ENCODE measurements at regions not wholly inside any gene's neighbourhood (a gene's known extent, or its start where the extent isn't known, plus 50 kb on each side); places are given as distances from the start of the nearest gene placed in this dataset.

- Histone ChIP-seq H4K20me1 (replicated peaks; ENCODE audit: insufficient read depth) (no peaks in the 10 kb centered on the region), H2AFZ (no peak overlapping the region), H3K4me3 (no peak overlapping the region), H3K4me2 (no peak overlapping the region), H3K27ac (ENCODE audit: low read depth) (no peak overlapping the region), H3F3A (replicated peaks; ENCODE audit: low read depth) (no peaks in the 10 kb centered on the region), H3K79me2 (replicated peaks; ENCODE audit: insufficient read depth) (no peaks in the 10 kb centered on the region), H3K27me3 (ENCODE audit: insufficient read depth) (no peaks in the 10 kb centered on the region), H3K36me3 (ENCODE audit: insufficient read depth) (no peaks in the 10 kb centered on the region), H3K9me2 (ENCODE audit: insufficient read depth) (no peaks in the 10 kb centered on the region), H3K4me1 (ENCODE audit: insufficient read depth) (no peaks in the 10 kb centered on the region)
- Mint-ChIP-seq H3K4me1 (no peaks in the 10 kb centered on the region), H3K4me3 (no peak overlapping the region), H3K9me3 (no peaks in the 10 kb centered on the region), H3K27me3 (ENCODE audit: insufficient read depth, low read depth, poor library complexity) (no peaks in the 10 kb centered on the region), H3K27ac (no peak overlapping the region), H3K36me3 (ENCODE audit: low read depth) (no peaks in the 10 kb centered on the region)
- ATAC-seq (no peak), DNase-seq (ENCODE audit: low spot score) (no peak)
- no peak for TF ChIP-seq ZNF114 (CRISPR knock-in tag; IDR thresholded peaks at IDR 0.05)
- TF ChIP-seq, protein P1, sequence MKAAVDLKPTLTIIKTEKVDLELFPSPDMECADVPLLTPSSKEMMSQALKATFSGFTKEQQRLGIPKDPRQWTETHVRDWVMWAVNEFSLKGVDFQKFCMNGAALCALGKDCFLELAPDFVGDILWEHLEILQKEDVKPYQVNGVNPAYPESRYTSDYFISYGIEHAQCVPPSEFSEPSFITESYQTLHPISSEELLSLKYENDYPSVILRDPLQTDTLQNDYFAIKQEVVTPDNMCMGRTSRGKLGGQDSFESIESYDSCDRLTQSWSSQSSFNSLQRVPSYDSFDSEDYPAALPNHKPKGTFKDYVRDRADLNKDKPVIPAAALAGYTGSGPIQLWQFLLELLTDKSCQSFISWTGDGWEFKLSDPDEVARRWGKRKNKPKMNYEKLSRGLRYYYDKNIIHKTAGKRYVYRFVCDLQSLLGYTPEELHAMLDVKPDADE (IDR thresholded peaks at IDR 0.05), result no peak
Measured at GRCh38 chr4:60116592-60116991, 1083.5 kb upstream of the ADGRL3 start.

DNA sequence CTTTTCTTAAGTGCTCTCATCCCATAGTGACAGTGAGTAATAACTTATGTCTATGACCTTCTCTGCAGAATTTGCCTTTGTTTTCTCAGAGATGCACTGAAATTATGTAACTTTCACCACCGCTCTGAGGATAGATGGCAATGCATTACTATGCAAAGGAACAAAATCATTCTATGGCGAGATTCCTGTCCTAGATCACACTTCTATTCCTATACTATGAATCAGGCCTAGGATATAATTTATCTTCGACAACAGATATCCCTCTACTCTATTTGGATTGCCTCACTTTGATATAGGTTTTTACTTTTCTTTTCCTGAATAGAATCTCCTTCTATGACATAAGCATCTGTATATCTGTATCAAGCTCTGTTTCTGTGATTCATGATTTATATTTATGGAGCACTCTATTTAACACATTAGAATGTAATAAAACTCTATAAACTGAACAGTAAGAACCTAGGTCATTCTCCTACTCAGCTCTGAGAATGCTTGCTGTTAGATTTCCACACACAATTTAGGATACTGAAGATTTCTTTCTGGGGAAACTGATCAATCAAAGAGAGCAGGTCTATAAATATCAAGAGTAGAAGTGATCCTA, 1082.3 kb upstream of the ADGRL3 start:
- Histone ChIP-seq H3K27me3 (ENCODE audit: insufficient read depth) (no peaks in the 10 kb centered on the region), H3K36me3 (ENCODE audit: insufficient read depth) (no peaks in the 10 kb centered on the region), H3F3A (replicated peaks; ENCODE audit: low read depth) (no peaks in the 10 kb centered on the region), H3K9me2 (ENCODE audit: insufficient read depth) (no peaks in the 10 kb centered on the region), H2AFZ (no peak overlapping the region), H4K20me1 (replicated peaks; ENCODE audit: insufficient read depth) (no peaks in the 10 kb centered on the region), H3K79me2 (replicated peaks; ENCODE audit: insufficient read depth) (no peaks in the 10 kb centered on the region), H3K27ac (ENCODE audit: low read depth) (no peak overlapping the region), H3K4me3 (no peak overlapping the region), H3K4me1 (ENCODE audit: insufficient read depth) (no peaks in the 10 kb centered on the region), H3K4me2 (no peak overlapping the region)
- TF ChIP-seq ZNF331 (CRISPR knock-in tag; IDR thresholded peaks at IDR 0.05; ENCODE audit: low read depth) (no peak), EZH2 (IDR thresholded peaks at IDR 0.05; ENCODE audit: low read depth, unreplicated experiment) (no peak), POLR2AphosphoS5 (IDR thresholded peaks at IDR 0.05; ENCODE audit: low read depth) (no peak), CTCF (conservative IDR thresholded peaks at IDR 0.05; ENCODE audit: low read depth in 2 of 2) (no peak), ZNF114 (CRISPR knock-in tag; IDR thresholded peaks at IDR 0.05) (no peak), CREB1 (CRISPR knock-in tag; IDR thresholded peaks at IDR 0.05; ENCODE audit: low read depth) (no peak), STAT1 (IDR thresholded peaks at IDR 0.05; ENCODE audit: unreplicated experiment) (no peak)
- TF ChIP-seq, protein P2, sequence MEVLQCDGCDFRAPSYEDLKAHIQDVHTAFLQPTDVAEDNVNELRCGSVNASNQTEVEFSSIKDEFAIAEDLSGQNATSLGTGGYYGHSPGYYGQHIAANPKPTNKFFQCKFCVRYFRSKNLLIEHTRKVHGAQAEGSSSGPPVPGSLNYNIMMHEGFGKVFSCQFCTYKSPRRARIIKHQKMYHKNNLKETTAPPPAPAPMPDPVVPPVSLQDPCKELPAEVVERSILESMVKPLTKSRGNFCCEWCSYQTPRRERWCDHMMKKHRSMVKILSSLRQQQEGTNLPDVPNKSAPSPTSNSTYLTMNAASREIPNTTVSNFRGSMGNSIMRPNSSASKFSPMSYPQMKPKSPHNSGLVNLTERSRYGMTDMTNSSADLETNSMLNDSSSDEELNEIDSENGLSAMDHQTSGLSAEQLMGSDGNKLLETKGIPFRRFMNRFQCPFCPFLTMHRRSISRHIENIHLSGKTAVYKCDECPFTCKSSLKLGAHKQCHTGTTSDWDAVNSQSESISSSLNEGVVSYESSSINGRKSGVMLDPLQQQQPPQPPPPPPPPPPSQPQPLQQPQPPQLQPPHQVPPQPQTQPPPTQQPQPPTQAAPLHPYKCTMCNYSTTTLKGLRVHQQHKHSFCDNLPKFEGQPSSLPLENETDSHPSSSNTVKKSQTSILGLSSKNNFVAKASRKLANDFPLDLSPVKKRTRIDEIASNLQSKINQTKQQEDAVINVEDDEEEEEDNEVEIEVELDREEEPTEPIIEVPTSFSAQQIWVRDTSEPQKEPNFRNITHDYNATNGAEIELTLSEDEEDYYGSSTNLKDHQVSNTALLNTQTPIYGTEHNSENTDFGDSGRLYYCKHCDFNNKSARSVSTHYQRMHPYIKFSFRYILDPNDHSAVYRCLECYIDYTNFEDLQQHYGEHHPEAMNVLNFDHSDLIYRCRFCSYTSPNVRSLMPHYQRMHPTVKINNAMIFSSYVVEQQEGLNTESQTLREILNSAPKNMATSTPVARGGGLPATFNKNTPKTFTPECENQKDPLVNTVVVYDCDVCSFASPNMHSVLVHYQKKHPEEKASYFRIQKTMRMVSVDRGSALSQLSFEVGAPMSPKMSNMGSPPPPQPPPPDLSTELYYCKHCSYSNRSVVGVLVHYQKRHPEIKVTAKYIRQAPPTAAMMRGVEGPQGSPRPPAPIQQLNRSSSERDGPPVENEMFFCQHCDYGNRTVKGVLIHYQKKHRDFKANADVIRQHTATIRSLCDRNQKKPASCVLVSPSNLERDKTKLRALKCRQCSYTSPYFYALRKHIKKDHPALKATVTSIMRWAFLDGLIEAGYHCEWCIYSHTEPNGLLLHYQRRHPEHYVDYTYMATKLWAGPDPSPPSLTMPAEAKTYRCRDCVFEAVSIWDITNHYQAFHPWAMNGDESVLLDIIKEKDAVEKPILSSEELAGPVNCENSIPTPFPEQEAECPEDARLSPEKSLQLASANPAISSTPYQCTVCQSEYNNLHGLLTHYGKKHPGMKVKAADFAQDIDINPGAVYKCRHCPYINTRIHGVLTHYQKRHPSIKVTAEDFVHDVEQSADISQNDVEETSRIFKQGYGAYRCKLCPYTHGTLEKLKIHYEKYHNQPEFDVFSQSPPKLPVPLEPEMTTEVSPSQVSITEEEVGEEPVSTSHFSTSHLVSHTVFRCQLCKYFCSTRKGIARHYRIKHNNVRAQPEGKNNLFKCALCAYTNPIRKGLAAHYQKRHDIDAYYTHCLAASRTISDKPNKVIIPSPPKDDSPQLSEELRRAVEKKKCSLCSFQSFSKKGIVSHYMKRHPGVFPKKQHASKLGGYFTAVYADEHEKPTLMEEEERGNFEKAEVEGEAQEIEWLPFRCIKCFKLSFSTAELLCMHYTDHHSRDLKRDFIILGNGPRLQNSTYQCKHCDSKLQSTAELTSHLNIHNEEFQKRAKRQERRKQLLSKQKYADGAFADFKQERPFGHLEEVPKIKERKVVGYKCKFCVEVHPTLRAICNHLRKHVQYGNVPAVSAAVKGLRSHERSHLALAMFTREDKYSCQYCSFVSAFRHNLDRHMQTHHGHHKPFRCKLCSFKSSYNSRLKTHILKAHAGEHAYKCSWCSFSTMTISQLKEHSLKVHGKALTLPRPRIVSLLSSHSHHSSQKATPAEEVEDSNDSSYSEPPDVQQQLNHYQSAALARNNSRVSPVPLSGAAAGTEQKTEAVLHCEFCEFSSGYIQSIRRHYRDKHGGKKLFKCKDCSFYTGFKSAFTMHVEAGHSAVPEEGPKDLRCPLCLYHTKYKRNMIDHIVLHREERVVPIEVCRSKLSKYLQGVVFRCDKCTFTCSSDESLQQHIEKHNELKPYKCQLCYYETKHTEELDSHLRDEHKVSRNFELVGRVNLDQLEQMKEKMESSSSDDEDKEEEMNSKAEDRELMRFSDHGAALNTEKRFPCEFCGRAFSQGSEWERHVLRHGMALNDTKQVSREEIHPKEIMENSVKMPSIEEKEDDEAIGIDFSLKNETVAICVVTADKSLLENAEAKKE (CRISPR knock-in tag; IDR thresholded peaks at IDR 0.05), result no peak
- Mint-ChIP-seq H3K4me3 (no peak overlapping the region), H3K27me3 (ENCODE audit: insufficient read depth, low read depth, poor library complexity) (no peaks in the 10 kb centered on the region), H3K36me3 (ENCODE audit: low read depth) (no peaks in the 10 kb centered on the region), H3K27ac (no peak overlapping the region), H3K4me1 (no peaks in the 10 kb centered on the region), H3K9me3 (no peaks in the 10 kb centered on the region)
- no peak for DNase-seq (ENCODE audit: low spot score)
- no peak for ATAC-seq
